ENCODE measurements at regions not wholly inside any gene's neighbourhood (a gene's known extent, or its start where the extent isn't known, plus 50 kb on each side); places are given as distances from the start of the nearest gene placed in this dataset.

- TF ChIP-seq CTCF (IDR thresholded peaks at IDR 0.05; ENCODE audit: borderline replicate concordance, extremely low read depth, low read length, poor library complexity, severe bottlenecking) (no peak), EZH2 (IDR thresholded peaks at IDR 0.05; ENCODE audit: borderline replicate concordance, low read depth, low read length, severe bottlenecking) (no peak)
These were observed 567.0 kb downstream of the METTL15 start for GRCh38 chr11:28675183-28675582.

All from DND-41 (cell line).